ENCODE measurements at regions not wholly inside any gene's neighbourhood (a gene's known extent, or its start where the extent isn't known, plus 50 kb on each side); places are given as distances from the start of the nearest gene placed in this dataset.

- Histone ChIP-seq H3K4me2 (ENCODE audit: low read length) (no peak overlapping the region), H3K27ac (ENCODE audit: low read depth, low read length, poor library complexity, severe bottlenecking) (no peak overlapping the region), H3K9me3 (ENCODE audit: low read length) (no peaks in the 10 kb centered on the region), H4K20me1 (ENCODE audit: insufficient read depth, low read length) (no peaks in the 10 kb centered on the region), H3K4me1 (ENCODE audit: insufficient read depth, low read length, poor library complexity, severe bottlenecking) (no peaks in the 10 kb centered on the region), H3K36me3 (ENCODE audit: insufficient read depth, low read length) (no peaks in the 10 kb centered on the region), H3K9me2 (ENCODE audit: insufficient read depth, low read length) (no peaks in the 10 kb centered on the region), H3K4me3 (ENCODE audit: low read depth, low read length, poor library complexity, severe bottlenecking) (no peak overlapping the region), H3K79me2 (ENCODE audit: insufficient read depth, low read depth, low read length) (no peaks in the 10 kb centered on the region), H2AFZ (ENCODE audit: low read length) (no peak overlapping the region)
- TF ChIP-seq EZH2phosphoT487 (IDR thresholded peaks at IDR 0.05; ENCODE audit: borderline replicate concordance, low read depth, low read length): no peak
- TF ChIP-seq CTCF (conservative IDR thresholded peaks at IDR 0.05; ENCODE audit: low read length): no peak
- DNase-seq (ENCODE audit: low spot score): no peak
- ChIA-PET POLR2A (no interaction called here), CTCF (ENCODE audit: unreplicated experiment) (no interaction called here)
- no TSS peak for BruUV-seq (replicated peaks)
- intact Hi-C loops (cut with micrococcal nuclease; ENCODE audit: unreplicated experiment): no loop called here
Measured at GRCh38 chr4:58368221-58368620, 1258.0 kb upstream of the IGFBP7 start.

- POLR2A ChIA-PET: no interaction called here
- intact Hi-C loops (cut with micrococcal nuclease; ENCODE audit: unreplicated experiment): no loop called here
Measured at GRCh38 chr4:58360354-58361133, 1250.4 kb upstream of the IGFBP7 start.

More at GRCh38 chr4:58360354-58361133, 1250.4 kb upstream of the IGFBP7 start:
- H3K79me2 ChIP-seq (ENCODE audit: insufficient read depth, low read depth, low read length): no peaks in the 10 kb centered on the region
- TF ChIP-seq CTCF (conservative IDR thresholded peaks at IDR 0.05; ENCODE audit: low read length): no peak
- no peak for TF ChIP-seq EZH2phosphoT487 (IDR thresholded peaks at IDR 0.05; ENCODE audit: borderline replicate concordance, low read depth, low read length)
- H3K4me1 ChIP-seq (ENCODE audit: insufficient read depth, low read length, poor library complexity, severe bottlenecking): no peaks in the 10 kb centered on the region
- H4K20me1 ChIP-seq (ENCODE audit: insufficient read depth, low read length): no peaks in the 10 kb centered on the region
- no peak overlapping the region for H3K4me3 ChIP-seq (ENCODE audit: low read depth, low read length, poor library complexity, severe bottlenecking)
- no peak overlapping the region for H3K4me2 ChIP-seq (ENCODE audit: low read length)
- H3K9me3 ChIP-seq (ENCODE audit: low read length): 0 out of 2 replicates have a peak, but pooled peaks cover 3% of the 10 kb centered on the region
- H3K36me3 ChIP-seq (ENCODE audit: insufficient read depth, low read length): no peaks in the 10 kb centered on the region
- no peak for DNase-seq (ENCODE audit: low spot score)
- H3K9me2 ChIP-seq (ENCODE audit: insufficient read depth, low read length): no peaks in the 10 kb centered on the region
- CTCF ChIA-PET (ENCODE audit: unreplicated experiment): no interaction called here
- H2AFZ ChIP-seq (ENCODE audit: low read length): no peak overlapping the region
- no TSS peak for BruUV-seq (replicated peaks)
- no peak overlapping the region for H3K27ac ChIP-seq (ENCODE audit: low read depth, low read length, poor library complexity, severe bottlenecking)
